SK-N-MC (cell line): ENCODE measurements at regions not wholly inside any gene's neighbourhood (a gene's known extent, or its start where the extent isn't known, plus 50 kb on each side); places are given as distances from the start of the nearest gene placed in this dataset.

Source experiments
- EZH2 ChIP-seq: fragments of 200-600 bp; sonication (generic); IDR thresholded peaks from one replicate; pipeline ENCODE4 v1.6.1; 2017; ENCODE audit warnings: antibody characterized with exemption
- FOXP2 ChIP-seq: optimal IDR thresholded peaks from 2 replicates; pipeline ENCODE3; 2011; ENCODE audit warnings: mild to moderate bottlenecking, moderate library complexity; ENCODE audit not compliant: insufficient read depth; ENCODE audit errors: extremely low read length, control extremely low read depth
- POLR2AphosphoS5 ChIP-seq: IDR thresholded peaks from 2 replicates; pipeline ENCODE4 v1.6.1; 2012; ENCODE audit warnings: mild to moderate bottlenecking, low read depth, low read length, borderline replicate concordance

GRCh38 chr15:62316413-62317060 is 151.5 kb upstream of the C2CD4B start:
- TF ChIP-seq EZH2, result no peak
- TF ChIP-seq POLR2AphosphoS5, result no peak
- no peak for TF ChIP-seq FOXP2
